ELR (cell line): ENCODE measurements at regions not wholly inside any gene's neighbourhood (a gene's known extent, or its start where the extent isn't known, plus 50 kb on each side); places are given as distances from the start of the nearest gene placed in this dataset.

Experiments
- DNase-seq: peaks from one replicate; pipeline ENCODE4 v3.0.0-alpha.2; 2015; ENCODE audit warnings: low read depth

- peak; percentile 0 for DNase-seq
These were observed 516.4 kb upstream of the PCDH11Y start for GRCh38 chrY:4483693-4484092.
